Neutrophil (primary cell): ENCODE measurements at regions not wholly inside any gene's neighbourhood (a gene's known extent, or its start where the extent isn't known, plus 50 kb on each side); places are given as distances from the start of the nearest gene placed in this dataset.

Experiments
- H3K27ac ChIP-seq: fragments of 200-600 bp; sonication (generic); 2 replicates; pipeline ENCODE4 v1.5.1; 2016; ENCODE audit warnings: mild to moderate bottlenecking, moderate library complexity
- H3K27me3 ChIP-seq: fragments of 200-600 bp; sonication (generic); 2 replicates; pipeline ENCODE4 v1.6.0; 2016; ENCODE audit warnings: mild to moderate bottlenecking
- H3K36me3 ChIP-seq: fragments of 200-600 bp; sonication (generic); 2 replicates; pipeline ENCODE4 v1.5.1; 2017
- H3K4me1 ChIP-seq, 2 experiments: fragments of 200-600 bp in 1 of 2; sonication (generic) in 1 of 2; 1 replicate in 1 of 2; 2 replicates in 1 of 2; pipeline versions ENCODE4 v1.5.1 to v1.6.1; 2013 to 2016; ENCODE audit warnings: low read depth in 1 of 2, low read length in 1 of 2, mild to moderate bottlenecking in 1 of 2, moderate library complexity in 1 of 2; ENCODE audit not compliant: control insufficient read depth in 1 of 2, insufficient read depth in 1 of 2
- H3K4me3 ChIP-seq, 2 experiments: fragments of 200-600 bp in 1 of 2; sonication (generic) in 1 of 2; 1 replicate in 1 of 2; 2 replicates in 1 of 2; pipeline ENCODE4 v1.5.1; 2013 to 2016; ENCODE audit warnings: low read depth in 1 of 2, low read length in 1 of 2, mild to moderate bottlenecking in 1 of 2, moderate library complexity in 1 of 2
- H3K9me3 ChIP-seq: fragments of 200-600 bp; sonication (generic); 2 replicates; pipeline ENCODE4 v1.5.1; 2016
- TF ChIP-seq, protein P1 (sequence below): fragments of 200-600 bp; sonication (generic); IDR thresholded peaks from 2 replicates; pipeline ENCODE4 v1.5.1; 2016; ENCODE audit warnings: antibody characterized with exemption

- H3K9me3 ChIP-seq: no peaks in the 10 kb centered on the region
- H3K27me3 ChIP-seq: no peaks in the 10 kb centered on the region
- no peak overlapping the region for H3K4me3 ChIP-seq
- H3K4me1 ChIP-seq: no peaks in the 10 kb centered on the region
- TF ChIP-seq, protein P1, sequence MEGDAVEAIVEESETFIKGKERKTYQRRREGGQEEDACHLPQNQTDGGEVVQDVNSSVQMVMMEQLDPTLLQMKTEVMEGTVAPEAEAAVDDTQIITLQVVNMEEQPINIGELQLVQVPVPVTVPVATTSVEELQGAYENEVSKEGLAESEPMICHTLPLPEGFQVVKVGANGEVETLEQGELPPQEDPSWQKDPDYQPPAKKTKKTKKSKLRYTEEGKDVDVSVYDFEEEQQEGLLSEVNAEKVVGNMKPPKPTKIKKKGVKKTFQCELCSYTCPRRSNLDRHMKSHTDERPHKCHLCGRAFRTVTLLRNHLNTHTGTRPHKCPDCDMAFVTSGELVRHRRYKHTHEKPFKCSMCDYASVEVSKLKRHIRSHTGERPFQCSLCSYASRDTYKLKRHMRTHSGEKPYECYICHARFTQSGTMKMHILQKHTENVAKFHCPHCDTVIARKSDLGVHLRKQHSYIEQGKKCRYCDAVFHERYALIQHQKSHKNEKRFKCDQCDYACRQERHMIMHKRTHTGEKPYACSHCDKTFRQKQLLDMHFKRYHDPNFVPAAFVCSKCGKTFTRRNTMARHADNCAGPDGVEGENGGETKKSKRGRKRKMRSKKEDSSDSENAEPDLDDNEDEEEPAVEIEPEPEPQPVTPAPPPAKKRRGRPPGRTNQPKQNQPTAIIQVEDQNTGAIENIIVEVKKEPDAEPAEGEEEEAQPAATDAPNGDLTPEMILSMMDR: no peak
- no peak overlapping the region for H3K27ac ChIP-seq
- H3K36me3 ChIP-seq: no peaks in the 10 kb centered on the region
Observed at GRCh38 chrX:8084006-8084405, 87.1 kb downstream of the VCX2 start.

DNA sequence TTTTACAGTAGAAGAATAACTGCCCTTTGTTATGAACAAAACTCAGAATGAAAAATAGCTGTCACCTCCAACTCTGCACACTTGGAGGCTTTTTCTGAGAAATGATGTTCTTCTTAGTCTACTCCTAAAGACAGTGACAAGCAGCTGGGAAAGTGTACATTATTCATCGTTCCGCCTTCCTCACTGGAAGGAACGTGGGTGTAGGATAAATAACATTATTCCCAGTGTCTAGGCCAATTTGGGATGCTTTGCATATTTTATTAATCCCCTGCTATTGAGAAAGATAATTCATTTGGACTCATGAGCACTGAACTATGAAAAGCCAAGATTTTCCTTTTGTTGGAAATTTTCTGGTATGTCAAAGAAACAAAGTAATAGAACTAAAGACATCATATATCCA lies 87.8 kb downstream of the VCX2 start:
- Histone ChIP-seq H3K4me3 (no peak overlapping the region), H3K36me3 (no peaks in the 10 kb centered on the region)
- TF ChIP-seq, protein P1: no peak

GRCh38 chrX:8075636-8076035 lies 95.4 kb downstream of the VCX2 start:
- TF ChIP-seq, protein P1: no peak
- Histone ChIP-seq H3K27ac (no peak overlapping the region), H3K27me3 (no peaks in the 10 kb centered on the region), H3K4me1 (no peaks in the 10 kb centered on the region), H3K9me3 (no peaks in the 10 kb centered on the region), H3K4me3 (no peak overlapping the region), H3K36me3 (no peaks in the 10 kb centered on the region)

More for the DNA sequence above, 87.8 kb downstream of the VCX2 start:
- Histone ChIP-seq H3K9me3 (no peaks in the 10 kb centered on the region), H3K27me3 (no peaks in the 10 kb centered on the region), H3K27ac (no peak overlapping the region), H3K4me1 (no peaks in the 10 kb centered on the region)

DNA sequence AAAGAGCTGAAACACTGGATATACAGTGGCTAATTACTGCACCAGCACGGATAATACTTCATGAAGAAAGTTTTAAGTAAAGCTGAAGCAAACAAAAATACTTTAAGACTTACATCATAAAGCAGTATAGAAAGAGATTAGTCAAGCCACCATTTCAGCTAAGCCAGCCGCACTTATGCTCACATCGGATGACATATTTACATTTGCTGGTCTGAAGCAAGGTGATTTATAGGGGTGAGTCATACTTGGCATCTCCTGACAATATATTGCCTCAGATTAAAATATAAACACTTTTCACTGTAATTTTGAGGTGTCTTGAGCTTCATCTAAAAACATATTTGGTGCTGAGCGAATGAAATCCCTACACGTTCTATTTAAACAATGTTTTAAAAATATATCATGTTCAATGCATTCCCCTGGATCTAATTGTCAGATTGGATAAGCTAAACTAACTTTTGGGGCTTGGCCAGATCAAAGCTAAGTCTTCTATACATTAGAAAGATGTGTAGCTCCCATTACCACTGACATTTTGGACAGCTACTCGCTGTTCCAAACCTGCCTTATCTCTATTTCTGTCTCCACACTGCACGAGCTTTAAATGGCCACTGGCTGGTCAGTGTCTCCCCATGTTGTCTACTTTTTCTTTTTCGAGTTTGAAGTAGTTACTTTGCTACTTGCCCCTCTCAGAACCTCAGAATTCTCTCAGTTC lies 103.2 kb downstream of the VCX2 start:
- H3K9me3 ChIP-seq: no peaks in the 10 kb centered on the region
- H3K4me1 ChIP-seq: no peaks in the 10 kb centered on the region
- TF ChIP-seq, protein P1: no peak
- H3K36me3 ChIP-seq: no peaks in the 10 kb centered on the region
- no peaks in the 10 kb centered on the region for H3K27me3 ChIP-seq
- H3K4me3 ChIP-seq: no peak overlapping the region
- H3K27ac ChIP-seq: no peak overlapping the region

DNA sequence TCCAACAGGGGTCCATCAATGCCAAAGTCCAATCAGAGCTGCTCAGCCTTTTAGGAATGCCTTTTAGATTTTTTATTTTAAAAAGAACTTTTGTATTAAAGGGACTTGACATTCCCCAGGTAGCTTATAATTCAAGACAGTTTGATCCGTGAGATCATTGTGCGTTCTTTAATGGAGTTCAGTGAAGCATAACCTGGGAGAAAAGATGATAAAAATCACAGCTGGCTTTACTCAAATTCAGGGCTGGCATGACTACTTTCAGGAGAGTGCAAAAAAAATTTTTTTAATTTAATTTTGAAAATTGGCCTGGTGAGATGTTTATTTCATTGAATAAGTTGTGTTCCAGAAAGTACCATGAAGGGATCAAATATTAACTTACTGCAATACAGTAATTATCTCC lies 118.2 kb downstream of the VCX2 start:
- Histone ChIP-seq H3K9me3 (no peaks in the 10 kb centered on the region), H3K4me3 (no peak overlapping the region), H3K4me1 (no peaks in the 10 kb centered on the region), H3K27me3 (no peaks in the 10 kb centered on the region), H3K36me3 (no peaks in the 10 kb centered on the region), H3K27ac (no peak overlapping the region)
- TF ChIP-seq, protein P1: no peak
